Stimulated activated CD4-positive, alpha-beta T cell treated with anti-CD3 and anti-CD28 coated beads, Interleukin-1b, Interleukin-23, amount 100 ng/mL, for 4 hours (primary cell): ENCODE measurements at regions not wholly inside any gene's neighbourhood (a gene's known extent, or its start where the extent isn't known, plus 50 kb on each side); places are given as distances from the start of the nearest gene placed in this dataset.
"Not testable (repeated sequence)": the region's sequence is repeated elsewhere in the genome, so short reads cannot be mapped to it uniquely, and the experiment has no call there.

Experiments used
- DNase-seq, 2 donors: peaks; one replicate each; pipeline ENCODE4 v3.0.0-alpha.2; 2020; ENCODE audit warnings: low read depth in 2 of 2

GRCh38 chr1:195756109-195756508 lies 852.1 kb downstream of the KCNT2 start:
- no peak for DNase-seq

- DNase-seq: no peak
These were observed 853.4 kb downstream of the KCNT2 start for GRCh38 chr1:195754874-195755273.

GRCh38 chr1:195754303-195754702 lies 853.9 kb downstream of the KCNT2 start:
- no peak for DNase-seq

DNA sequence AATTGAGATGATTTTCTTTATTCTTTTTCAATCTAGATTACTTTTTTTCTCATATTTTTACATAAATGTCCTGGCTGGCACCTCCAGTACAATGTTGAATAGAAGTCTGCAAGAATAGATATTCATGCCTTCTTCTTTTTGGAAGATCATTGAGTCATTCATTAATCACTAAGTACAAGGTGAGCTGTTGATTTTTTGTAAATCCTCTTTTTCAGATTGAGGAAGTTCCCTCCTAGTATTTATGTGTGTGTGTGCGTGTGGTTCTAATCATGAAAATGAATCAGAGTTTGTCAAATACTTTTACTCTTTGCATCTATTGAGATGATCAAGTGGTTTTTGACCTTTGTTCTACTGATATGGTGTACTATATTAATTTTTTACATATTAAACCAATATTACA lies 859.3 kb downstream of the KCNT2 start:
- DNase-seq: no peak

DNA sequence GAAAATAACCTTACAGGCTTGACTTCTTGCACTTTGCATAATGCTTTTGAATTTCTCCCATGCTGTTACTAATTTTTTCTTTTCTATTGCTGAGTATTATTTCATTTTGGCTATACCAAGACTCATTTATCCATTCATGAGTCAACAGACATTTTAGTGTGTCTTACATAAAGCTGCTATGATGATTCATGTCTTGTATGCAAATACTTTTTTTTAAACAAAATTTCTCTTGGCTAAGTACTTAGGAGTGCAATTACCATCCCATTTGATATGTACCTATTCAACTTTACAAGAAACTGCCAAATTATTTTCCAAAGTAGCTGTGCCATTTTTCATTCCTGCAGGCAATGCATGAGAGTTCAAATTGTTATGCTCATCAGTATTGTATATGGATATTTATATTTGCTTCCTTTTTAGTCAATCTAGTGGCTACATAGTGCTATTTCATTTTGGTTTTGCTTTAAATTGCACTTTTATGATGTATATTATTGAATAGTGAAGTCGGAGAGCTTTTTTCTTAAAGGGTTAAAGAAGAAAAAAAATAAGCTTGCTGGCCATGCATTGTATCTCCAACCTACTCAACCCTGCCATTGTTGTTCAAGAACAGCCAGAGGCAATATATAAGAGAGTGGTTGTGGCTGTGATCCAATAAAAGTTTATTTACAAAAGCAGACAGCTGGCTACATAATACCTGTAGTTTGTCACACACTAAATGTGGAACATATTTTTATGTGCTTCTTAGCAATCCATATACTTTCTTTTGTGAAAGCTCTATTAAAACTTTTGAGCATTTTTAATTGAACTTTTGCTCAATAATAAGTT lies 862.8 kb downstream of the KCNT2 start:
- DNase-seq: no peak

- no peak for DNase-seq
These were observed 864.0 kb downstream of the KCNT2 start for GRCh38 chr1:195744256-195744655.

DNA sequence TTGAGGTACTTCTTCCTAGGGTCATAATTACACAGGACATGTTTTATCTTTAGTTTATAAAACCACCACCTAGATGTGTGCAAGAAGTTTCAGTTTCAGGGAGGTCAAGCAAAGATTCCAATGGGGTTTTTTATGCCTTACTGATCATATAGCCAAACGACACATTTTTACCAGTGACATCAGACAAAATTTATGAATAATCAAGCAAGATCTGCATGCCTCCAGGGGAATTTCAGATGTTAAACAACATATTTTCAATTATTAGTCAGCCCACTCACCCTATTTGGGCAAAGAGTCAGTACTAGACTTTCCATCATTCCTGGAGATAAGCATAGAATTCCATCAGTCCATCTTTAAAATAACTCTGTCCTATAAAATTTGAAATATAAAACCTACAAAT lies 867.4 kb downstream of the KCNT2 start:
- DNase-seq: no peak

- DNase-seq: no peak
These were observed 869.1 kb downstream of the KCNT2 start for GRCh38 chr1:195738966-195739650.

DNA sequence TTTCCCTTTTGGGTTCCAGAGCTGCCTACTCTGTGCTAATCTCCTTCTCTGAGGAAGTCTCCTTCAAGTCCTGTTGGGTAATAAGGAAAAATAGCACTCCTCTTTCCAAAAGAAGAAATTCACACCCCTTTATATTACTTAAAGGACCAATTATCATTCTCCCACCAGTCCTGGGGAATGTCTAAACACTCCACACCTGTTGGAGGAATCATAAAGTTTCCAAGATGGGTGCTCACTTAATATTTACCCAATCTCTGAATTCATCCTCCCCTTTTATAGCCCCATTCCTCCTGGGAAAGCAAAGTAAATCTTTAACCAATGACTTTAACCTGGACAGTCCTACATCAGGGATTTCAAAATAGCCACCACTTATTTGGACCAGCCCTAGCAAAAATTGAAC lies 873.1 kb downstream of the KCNT2 start:
- no peak for DNase-seq

DNA sequence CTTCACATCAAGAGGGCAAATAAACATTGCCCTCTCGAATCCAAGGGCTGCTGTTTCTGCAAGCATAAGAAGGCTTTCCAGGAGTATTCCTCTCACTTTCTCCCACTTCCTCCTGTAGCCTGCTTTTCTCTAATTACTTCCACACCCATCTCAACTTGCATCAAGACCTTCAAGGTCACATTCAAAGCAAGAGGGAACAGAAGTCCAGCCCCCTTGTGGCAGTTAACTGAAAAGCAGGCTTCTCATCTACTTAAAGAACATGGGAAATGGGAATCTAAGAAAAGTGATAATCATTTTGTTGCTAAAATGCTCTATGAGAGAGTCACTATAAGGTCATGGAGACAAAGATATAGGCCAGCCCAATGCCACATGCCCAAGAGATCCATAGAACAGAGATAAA lies 874.4 kb downstream of the KCNT2 start:
- DNase-seq: no peak

- DNase-seq: no peak
These were observed 874.8 kb downstream of the KCNT2 start for GRCh38 chr1:195733408-195733807.

DNA sequence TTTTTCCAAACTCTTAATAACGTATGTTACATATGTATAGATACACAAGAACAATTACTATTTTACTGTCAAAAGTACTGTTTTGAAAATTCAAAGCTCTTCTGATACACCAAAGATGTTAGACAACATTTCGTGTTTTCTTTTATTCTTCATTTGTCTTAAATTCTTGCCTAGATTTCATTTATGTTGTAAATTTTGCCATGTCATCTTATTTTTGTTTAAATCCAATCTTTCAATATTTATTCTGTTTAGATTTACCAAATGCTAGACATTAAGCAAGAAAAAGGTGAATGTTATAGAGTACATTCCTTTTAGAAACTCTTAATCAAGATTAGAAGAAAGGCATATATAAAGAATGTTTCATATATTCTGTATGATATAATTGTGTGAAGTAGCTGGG lies 876.9 kb downstream of the KCNT2 start:
- no peak for DNase-seq

DNA sequence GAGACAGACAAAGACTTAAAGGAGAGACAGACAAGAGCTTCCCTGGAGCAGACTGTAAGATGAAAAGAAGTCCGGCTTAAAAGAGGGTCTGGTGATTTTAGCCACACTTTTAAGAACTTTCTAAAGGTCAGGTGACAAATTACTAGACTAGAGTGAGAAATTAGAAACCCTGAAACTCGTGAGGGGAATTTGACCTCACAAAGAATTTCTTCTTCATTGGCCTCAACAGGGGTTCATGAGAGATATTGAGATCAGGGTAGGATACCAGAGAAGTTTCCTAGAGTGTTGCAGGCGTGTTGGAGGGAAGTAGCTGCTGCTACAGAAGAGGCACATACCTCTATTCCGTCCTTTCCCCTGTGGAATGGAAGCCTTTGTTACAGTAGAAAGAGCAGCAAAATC lies 884.4 kb downstream of the KCNT2 start:
- DNase-seq: no peak

GRCh38 chr1:195722852-195723795 lies 885.1 kb downstream of the KCNT2 start:
- DNase-seq: not testable (repeated sequence)

GRCh38 chr1:195722146-195722545 lies 886.1 kb downstream of the KCNT2 start:
- DNase-seq: not testable (repeated sequence)

- DNase-seq: no peak
These were observed 886.8 kb downstream of the KCNT2 start for GRCh38 chr1:195721210-195721971.

DNA sequence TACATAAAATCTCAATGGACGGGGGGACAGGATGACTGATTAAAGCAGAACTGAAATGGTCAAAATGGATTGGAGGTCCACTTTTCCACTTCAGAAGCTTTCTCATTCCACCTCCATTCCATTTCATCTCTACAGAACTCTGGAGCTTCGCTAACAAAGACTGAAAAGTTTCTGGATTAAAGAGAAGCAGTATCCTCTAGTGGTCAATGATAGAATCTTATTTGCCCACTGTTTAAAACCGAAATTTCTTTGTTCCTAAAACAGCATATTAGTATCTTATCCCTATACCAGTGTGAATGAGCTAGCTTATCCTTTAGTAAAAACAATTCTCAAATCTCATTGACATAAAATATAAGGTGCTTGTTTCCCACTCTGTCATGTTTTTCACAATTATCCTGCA lies 890.6 kb downstream of the KCNT2 start:
- no peak for DNase-seq

- no peak for DNase-seq
These were observed 892.6 kb downstream of the KCNT2 start for GRCh38 chr1:195715652-195716051.

DNA sequence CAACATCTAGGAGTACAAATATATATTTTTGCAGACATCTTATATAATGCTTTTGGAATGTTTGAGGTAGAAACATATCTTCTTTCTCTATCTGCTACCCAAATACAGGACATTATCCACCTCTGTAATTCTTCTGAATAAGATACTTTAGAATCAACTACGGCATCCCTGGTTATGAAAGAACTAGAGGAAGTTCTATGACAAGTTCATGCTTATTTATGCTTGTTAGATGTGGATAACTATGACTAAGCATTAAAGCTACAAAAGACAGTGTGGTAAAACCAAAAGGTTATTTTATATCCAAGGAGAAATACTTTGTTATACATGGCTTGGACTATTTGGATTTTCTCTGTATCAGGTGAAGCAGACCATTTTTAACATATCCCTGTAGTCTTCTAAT lies 894.0 kb downstream of the KCNT2 start:
- DNase-seq: no peak

DNA sequence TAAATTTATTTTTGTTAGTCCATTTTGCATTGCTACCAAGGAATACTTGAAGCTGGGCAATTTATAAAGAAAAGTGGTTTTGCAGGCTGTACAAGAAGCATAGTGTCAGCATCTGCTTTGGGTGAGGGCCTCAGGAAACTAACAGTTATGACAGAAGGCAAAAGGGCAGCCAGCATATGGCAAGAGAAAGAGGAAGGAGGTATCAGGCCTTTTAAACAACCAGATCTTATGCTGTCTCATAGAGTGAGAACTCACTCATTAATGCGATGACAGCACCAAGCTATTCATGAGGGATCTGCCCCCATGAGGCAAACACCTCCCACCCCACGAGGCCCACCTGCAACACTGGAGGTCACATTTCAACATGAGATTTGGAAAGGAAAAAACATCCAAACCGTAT lies 898.4 kb downstream of the KCNT2 start:
- DNase-seq: no peak

- no peak for DNase-seq
These were observed 904.2 kb downstream of the KCNT2 start for GRCh38 chr1:195704028-195704427.

- no peak for DNase-seq
These were observed 907.1 kb downstream of the KCNT2 start for GRCh38 chr1:195701149-195701548.
